TTC549 (cell line): ENCODE measurements at regions not wholly inside any gene's neighbourhood (a gene's known extent, or its start where the extent isn't known, plus 50 kb on each side); places are given as distances from the start of the nearest gene placed in this dataset.
"Not testable (repeated sequence)": the region's sequence is repeated elsewhere in the genome, so short reads cannot be mapped to it uniquely, and the experiment has no call there.

Experiments
- FAIRE-seq: peaks from 2 replicates; lab custom pipeline; 2012; peaks lifted over from hg19 to GRCh38; lab: Jason Lieb, UNC

DNA sequence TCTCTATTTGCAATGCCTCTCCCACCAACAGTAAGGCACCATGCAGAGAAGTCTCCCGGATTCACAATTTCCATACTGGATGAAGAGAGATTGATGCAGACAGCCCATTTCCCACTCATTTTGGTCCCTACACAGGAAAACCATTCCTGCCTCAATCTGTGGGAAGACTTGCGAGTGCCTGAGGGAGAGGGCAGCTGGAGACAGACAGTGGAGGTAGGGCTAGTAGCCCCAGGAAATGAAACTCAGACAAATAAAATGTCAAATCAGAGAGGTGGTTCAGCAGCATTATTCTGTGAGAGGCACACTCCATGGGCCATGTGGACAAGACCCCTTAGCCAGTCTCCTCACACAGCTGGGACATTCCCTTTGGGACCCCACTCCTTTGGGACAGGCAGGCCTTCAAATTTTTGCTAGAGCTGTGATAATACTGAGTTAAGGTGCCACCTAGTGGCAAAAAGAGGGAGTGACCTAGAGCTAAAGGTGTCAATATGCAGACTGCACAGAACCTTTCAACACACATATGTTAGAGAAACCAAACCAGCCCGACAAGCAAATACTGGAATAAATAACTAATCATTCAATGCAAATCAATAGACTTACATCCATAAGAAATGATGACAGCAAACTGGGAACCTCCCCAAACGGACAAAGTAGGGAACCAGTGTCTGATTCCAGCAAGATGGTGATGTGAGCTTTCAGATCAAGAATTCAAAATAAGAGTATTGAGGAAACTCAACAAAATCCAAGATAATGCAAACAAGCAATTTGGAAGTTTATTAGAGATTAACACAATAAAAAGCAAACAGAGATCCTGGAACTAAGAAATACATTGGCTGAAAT lies 1865.3 kb upstream of the AGA start:
- no peak for FAIRE-seq

DNA sequence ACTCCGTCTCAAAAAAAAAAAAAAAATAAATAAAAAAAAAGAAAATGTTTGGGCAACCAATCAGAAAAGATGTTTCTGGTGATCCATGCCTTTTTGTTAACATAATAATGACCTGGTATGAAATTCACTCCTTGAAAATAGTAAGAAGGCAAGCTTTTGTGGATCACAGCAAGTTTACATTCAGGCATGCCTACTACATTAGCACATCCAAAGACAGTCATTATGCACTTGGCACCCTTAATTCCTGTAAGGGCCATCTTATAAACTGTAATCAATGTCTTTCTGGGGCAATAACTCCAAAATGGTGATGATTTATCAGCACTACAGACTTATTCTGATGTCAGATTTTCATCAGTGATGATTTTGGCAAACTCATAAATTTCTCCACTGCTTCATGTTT lies 1871.6 kb upstream of the AGA start:
- no peak for FAIRE-seq

DNA sequence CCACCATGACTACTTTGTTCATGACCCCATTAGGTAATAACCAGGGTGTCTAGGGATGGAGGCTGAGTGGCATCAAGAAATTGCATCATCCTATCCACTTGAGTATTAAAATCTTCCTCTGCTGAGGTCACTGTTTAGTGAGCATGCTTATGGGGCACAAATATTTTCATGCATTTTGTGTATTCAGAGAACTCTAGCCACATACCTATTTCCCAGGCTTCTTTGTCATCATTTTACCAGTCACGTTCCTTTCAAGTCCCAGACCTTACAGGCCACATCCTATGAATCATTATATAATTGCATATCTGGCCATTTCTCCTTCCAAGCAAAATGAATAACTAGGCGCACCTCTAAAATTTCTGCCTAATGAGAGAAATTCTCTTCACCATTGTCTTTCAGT lies 1882.9 kb upstream of the AGA start:
- no peak for FAIRE-seq

DNA sequence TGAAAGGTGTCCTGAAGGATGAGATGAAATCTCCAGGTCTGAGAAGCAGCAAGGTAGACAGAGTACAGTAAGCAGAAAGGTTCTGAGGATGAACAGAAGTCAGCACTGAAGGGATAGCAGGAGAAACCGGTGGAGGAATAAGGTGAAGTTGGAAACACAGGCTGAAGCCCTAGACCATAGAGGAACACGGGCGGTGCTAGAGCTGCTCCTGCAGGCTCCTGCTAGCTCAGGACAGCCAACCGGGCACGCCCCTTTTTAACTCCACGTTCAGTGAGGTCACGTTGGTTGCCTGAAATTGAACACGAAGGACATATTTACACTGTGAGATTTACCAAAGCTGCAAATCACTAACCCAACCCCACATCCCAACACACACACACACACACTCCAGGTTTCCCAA lies 1886.4 kb upstream of the AGA start:
- FAIRE-seq = no peak

DNA sequence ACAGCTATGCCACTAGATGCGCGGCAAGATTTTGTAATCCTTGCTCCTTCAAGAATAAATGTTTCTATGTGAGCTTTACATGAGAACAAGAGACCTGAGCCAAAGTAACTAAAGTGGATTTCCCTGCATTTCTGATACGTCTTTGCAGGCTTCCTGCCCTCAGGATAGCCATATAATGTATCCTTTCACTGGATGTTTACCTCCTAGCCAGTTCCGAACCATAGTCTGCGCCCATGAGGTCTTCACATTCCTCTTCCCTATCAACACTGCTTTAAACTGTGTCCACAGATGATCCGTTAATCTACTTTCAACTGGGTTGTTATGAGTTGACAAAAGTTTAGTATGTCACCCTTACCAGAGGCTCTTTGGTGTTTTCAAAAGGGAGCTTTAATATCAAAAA lies 1889.1 kb upstream of the AGA start:
- no peak for FAIRE-seq

DNA sequence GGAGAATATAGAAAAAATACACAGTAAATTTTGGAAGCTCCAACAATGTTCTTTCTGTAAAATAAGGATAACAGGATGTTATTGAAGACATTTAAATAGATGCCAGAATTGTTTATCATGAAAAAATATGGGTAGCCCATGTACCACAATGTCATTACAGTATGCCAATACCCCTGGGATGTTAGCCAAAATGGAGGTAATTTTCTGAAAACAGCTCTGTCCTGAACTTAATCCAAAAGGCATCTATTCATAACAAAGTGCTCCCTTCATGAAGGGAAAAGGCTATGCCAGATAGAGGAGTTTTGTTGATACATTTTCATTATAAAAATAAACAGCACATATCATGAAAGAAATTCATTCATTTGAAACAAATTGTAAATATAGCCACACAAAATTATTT lies 1902.6 kb upstream of the AGA start:
- no peak for FAIRE-seq

DNA sequence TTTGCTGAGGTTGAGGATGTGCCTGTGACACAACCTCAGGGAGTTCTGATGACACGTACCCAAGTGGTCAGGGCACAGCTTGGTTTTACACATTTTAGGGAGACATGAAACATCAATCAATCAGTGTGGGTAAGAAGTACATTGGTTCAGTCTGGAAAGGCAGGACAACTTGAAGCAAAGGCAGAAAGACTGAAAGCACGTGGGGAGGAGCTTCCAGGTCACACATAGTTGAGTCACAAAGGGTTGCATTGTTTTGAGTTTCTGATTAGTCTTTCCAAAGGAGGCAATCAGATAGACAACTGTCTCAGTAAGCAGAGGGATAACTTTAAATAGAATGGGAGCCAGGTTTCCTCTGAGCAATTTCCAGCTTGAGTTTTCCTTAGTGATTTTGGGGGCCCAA lies 1910.0 kb upstream of the AGA start:
- FAIRE-seq = no peak

DNA sequence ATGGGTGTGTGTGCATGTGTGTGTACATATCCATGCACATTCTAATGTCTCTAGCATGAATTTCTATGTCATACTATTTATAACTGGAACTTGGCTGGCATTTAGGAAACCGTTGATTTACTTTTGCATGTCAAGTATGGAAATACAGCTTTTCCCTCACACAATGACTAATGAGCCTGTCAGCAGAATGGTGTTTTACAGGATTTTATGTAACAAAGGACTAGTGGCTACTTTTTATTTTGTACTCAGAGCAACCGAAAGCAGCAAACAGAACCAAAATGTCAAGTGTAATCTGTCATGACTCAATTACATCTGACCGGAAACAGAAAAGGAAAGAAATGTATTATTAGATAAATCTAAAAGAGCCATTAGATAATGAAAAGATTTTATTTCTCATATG lies 1911.5 kb upstream of the AGA start:
- no peak for FAIRE-seq

DNA sequence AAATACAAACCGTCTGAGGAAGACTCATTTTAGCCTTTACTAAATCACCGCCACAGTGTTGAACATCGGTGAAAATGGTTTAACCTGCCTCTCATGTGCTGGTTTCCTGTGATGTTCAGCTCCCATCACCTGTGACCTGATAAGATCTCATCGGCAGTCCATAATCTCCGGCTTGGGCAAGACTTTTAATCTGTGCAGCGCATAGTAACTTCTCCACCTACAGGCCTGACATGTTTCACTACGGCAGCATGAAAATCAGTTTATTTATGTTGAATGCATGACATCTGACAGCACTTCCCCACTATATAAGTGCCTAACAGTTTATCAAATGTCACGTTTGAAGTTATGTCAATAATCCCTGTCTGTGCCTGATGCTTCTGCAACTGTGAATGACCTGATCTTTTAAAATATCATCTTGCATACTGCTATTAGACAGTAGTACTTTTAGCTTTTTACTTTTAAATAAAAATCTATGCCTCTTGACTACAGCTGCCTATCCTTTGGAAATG lies 1919.8 kb upstream of the AGA start:
- no peak for FAIRE-seq

DNA sequence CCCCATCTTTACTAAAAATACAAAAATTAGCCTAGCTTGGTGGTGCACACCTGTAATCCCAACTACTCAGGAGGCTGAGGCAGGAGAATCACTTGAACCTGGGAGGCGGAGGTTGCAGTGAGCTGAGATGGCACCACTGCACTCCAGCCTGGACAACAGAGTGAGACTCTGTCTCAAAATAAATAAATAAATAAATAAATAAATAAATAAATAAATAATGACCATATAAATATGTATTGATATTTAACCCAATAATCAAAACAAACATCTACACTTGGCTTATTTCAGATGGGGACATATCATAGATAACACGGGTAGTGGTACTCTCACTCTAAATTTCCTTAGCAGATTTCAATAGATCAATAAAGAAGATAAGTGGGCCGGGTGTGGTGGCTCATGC lies 1923.7 kb upstream of the AGA start:
- FAIRE-seq = not testable (repeated sequence)

DNA sequence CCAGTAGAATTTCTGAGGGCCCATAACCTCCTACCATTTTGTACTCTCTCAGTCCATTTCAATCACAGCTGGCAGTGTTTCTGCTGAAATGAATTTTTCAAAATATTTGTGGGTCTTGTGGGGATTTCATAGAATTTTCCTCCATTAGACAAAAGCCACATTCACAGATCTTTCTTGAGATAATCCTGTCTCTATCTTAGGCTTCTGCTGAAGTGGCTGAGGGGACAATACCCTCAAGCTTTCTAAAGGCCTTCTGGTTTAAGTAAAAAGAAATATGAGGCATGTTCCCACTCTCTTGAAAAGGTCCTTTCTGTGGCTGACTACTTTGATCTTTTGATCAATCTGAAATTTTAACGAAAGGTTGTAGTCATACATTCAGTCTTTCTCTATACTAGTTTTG lies 1930.0 kb upstream of the AGA start:
- FAIRE-seq = no peak

DNA sequence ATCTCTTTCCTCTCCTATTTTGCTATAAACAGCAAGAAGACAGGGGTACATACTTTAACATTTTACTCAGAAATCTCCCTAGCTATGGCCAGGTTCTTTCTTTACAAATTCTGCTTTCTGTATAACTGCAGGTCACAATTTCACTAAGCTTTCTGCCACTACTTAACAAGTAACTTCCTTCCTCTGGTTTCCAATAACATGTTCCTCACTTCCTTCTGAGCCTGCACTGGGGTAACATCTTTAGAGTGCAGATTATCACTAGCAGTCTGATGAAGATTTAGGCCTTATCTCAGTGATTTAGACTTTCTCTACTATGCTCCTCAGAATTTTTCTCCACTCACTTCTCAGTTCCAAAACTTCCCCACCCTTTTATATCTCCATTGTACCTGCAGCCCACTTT lies 1930.5 kb upstream of the AGA start:
- FAIRE-seq = no peak

DNA sequence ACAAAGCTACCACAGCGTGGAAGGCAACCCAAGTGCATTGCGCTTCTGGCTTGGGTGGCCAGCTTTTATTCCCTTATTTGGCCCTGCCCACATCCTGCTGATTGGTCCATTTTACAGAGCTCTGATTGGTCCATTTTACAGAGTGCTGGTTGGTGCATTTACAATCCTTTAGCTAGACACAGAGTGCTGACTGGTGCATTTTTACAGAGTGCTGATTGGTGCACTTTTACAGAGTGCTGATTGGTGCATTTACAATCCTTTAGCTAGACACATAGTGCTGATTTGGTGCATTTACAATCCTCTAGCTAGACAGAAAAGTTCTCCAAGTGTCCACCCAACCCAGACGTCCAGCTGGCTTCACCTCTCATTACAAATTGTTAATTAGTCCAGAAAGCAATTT lies 1936.6 kb upstream of the AGA start:
- not testable (repeated sequence) for FAIRE-seq

DNA sequence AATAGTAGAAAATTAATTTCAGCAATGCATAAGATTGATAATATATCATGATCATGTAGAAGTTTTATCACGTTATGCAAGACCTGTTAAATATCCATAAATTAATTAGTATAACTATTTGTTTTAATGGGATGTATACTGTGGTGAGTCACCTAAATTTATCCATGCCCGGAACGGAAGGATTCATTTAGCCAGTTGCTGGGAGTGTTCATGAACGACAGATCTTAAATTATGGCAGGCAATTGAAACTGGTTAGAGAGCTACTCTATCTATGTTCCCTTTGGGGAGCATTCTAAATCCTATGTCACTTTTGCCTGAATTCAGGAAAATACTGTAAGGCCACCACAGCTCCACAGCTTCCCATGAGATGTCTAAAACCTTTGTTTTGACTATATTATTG lies 1950.5 kb upstream of the AGA start:
- no peak for FAIRE-seq

DNA sequence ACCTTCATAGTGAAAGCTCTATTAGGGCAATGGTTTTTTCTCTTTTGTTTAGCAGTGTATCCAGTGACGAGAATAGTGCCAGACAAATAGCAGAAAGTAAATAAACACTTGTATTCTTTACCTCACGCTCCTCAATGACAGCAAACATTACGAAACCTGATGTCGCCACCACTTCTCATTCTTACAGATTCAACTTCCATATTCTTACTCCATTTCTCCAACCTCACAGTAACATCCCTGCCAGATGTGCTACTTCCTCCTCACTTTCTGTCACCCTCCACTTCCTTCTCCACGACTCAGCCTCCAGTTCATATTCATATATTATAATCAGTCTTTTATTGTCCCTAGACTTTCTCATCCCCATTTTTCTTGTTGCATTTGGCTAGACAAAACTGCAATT lies 1956.2 kb upstream of the AGA start:
- FAIRE-seq = no peak

DNA sequence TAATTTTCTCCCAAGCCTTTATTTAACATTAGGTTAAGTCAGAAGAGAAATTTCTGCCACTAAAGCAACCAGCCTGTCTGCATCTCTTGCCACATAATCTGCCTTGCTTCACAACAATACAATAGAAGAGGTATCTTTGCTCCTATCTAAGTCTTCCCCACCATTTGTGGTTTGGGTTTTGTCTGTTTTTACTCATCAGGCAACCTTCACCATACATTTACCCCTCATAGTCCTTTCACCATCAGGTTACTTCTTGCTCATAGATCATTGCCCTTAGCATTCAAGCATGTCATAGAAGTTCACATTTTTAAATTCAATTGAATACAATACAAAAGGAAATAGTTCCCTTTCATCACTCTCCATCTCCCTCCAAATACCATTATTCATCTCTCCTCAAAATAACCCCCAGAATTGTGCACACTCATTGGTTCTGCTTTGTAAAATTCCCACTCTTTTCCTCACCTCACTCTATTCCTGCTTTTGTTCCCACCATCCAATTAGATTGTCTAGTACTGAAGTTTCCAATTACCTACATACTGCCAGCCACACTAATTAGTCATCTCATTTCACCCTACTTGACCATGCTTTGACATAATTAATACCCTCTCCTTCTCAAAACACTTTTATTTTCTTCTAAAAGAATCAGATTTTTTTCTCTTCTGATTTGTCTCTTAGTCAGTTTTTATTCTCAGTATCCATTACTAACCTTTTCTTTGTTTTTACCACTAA lies 1957.0 kb upstream of the AGA start:
- no peak for FAIRE-seq

DNA sequence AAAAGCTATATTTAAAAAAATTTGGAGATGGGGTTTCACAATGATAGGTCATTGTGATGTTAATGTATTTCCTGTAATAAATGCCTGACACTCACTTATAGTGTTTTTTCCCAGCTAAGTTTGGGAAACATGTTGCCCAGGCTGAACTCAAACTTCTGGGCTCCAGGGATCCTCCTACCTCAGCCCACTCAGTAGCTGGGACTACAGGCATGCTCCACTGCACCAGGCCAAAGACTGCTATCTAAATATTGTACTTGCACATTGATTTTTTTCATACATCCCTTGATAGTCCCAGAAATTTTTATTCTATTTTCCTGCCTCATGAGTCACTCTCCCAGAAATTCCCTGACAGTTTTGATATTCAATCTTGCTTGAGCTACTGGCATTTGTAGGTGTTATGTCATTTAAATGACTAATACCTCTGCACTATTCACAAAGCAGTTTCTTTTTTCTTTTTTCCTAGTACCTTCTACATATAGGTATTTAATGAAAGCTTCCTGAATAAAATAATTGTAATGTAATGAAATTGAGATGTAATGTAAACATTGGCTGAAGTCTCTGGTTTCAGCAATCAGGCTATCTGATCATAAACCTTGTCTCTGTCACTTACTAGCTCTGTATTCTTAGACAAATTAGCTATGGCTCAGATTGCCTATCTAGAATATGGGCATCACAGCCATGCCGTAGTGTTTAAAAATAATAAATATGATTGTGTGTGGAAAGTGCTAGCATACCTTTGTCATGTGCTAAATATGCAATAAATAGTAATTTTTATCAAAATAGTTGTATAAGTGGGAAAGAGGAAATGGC lies 1973.0 kb upstream of the AGA start:
- no peak for FAIRE-seq

DNA sequence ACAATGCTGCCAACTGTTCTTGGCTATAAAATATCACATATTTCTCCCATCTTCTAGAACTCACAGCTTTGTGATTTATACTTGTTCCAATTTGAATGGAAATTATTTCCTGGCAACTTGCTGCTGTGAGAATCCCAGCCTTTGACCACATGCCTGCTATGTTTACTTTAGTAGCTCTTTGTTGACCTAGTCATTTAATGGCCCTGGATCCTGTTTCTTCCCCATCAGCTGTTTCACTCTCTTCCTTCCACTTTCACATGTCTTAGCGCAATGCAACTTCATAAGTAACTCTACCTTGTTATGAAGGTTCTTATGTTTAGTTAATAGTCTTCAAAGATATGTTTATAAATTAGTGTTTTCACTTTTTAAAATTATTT lies 1973.6 kb upstream of the AGA start:
- no peak for FAIRE-seq

DNA sequence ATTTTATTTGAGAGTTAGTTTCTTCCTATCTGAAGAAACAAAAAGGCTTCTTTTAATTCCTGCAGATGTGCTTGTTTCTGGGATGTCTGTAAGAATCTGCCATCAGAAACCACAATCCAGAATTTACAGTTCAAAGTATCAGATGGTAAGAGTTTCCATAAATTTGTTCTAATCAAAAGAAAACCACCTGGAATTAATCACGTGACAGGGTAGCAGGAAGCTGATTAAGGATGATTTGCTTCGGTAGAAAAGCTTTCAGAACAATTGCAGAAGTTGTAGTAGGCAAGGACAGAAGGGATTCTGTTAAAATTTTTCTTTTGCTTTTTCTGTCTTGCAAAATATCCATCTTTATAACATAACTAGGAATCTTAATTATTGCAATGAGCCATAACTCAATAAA lies 1975.1 kb upstream of the AGA start:
- no peak for FAIRE-seq

DNA sequence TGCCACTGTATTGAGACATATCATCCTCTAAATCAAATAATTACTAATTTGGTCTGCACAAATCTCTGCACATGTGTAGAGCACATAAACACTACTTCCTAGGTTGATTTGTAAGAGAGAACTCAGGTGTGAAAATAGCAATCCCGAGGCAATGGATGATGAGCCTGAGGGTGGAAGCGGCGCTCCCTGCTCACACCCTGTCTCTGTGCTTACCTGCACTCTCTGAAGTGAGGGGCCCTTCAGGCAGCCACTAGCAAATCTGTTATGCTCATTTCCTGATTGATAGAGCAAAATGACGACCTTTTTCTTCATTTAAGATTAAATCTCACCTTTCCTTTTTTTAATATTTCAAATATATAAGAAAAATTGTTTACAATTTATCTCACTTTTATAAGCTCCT lies 1995.7 kb upstream of the AGA start:
- FAIRE-seq = no peak

DNA sequence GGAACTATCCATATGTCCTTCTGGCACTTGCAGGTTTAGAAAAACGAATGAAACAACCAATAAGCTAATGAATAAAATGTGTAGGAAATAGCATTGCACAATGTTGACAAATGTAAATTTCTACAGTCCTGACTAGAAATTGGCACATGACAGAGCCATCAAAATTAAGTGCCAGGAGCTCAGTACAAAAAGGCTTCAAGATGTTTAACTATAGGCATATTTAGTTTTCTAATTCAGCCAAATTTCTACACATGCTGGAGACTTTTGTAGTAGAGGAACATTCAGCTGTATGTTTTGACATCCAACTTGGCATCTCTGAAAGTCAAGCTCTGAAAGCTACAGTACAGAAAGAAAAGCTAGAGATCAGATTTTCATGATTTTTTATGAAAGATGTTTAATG lies 1999.4 kb upstream of the AGA start:
- FAIRE-seq = no peak

DNA sequence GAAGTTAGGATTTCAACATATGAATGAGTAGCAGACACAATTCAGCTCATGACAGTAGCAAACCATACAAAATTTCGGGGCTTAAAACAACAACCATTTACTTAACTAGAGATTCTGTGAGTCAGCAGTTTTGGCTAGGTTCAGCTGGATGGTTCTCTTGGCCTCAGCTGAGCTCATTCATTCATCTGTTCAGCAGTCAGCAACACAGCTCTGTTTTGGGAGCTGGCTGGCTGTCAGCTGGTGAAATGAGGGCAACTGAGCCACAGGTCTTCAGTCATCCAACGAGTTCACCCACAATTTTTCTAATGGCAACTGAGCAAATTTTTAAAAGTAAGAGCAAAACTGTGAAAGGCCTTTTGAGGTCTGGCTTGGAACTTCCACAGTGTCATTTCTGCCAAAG lies 2005.1 kb upstream of the AGA start:
- no peak for FAIRE-seq
